Right hindlimb (tissue), 1 donor: ENCODE measurements at regions not wholly inside any gene's neighbourhood (a gene's known extent, or its start where the extent isn't known, plus 50 kb on each side); places are given as distances from the start of the nearest gene placed in this dataset.
"Not testable (repeated sequence)": the region's sequence is repeated elsewhere in the genome, so short reads cannot be mapped to it uniquely, and the experiment has no call there.

Experiments
- DNase-seq: peaks from one replicate; pipeline ENCODE4 v3.0.0-alpha.2; 2018

- no peak for DNase-seq
Measured at GRCh38 chr2:149781263-149781808, 193.8 kb upstream of the MMADHC start.

GRCh38 chr2:149773006-149773405 is 185.4 kb upstream of the MMADHC start:
- no peak for DNase-seq

GRCh38 chr2:149768320-149768799 is 180.8 kb upstream of the MMADHC start:
- no peak for DNase-seq

GRCh38 chr2:149767516-149767974 is 180.0 kb upstream of the MMADHC start:
- DNase-seq, result peak; percentile 20

GRCh38 chr2:149766339-149766738 is 178.8 kb upstream of the MMADHC start:
- no peak for DNase-seq

GRCh38 chr2:149765636-149766035 is 178.1 kb upstream of the MMADHC start:
- no peak for DNase-seq

GRCh38 chr2:149765003-149765402 is 177.4 kb upstream of the MMADHC start:
- DNase-seq, result no peak

- no peak for DNase-seq
Measured at GRCh38 chr2:149763358-149763757, 175.8 kb upstream of the MMADHC start.

GRCh38 chr2:149761611-149762010 is 174.0 kb upstream of the MMADHC start:
- no peak for DNase-seq

GRCh38 chr2:149759382-149759781 is 171.8 kb upstream of the MMADHC start:
- not testable (repeated sequence) for DNase-seq

GRCh38 chr2:149754722-149755121 is 167.1 kb upstream of the MMADHC start:
- not testable (repeated sequence) for DNase-seq

GRCh38 chr2:149747456-149747855 is 159.9 kb upstream of the MMADHC start:
- DNase-seq, result no peak

- no peak for DNase-seq
Measured at GRCh38 chr2:149745396-149746230, 158.0 kb upstream of the MMADHC start.

- DNase-seq, result no peak
Measured at GRCh38 chr2:149744865-149745264, 157.3 kb upstream of the MMADHC start.

- peak; percentile 30 for DNase-seq
Measured at GRCh38 chr2:149743842-149744448, 156.4 kb upstream of the MMADHC start.

GRCh38 chr2:149741646-149742045 is 154.1 kb upstream of the MMADHC start:
- DNase-seq, result no peak

GRCh38 chr2:149740490-149740889 is 152.9 kb upstream of the MMADHC start:
- DNase-seq, result no peak

- DNase-seq, result no peak
Measured at GRCh38 chr2:149739883-149740265, 152.3 kb upstream of the MMADHC start.

- no peak for DNase-seq
Measured at GRCh38 chr2:149739171-149739882, 151.8 kb upstream of the MMADHC start.

- DNase-seq, result no peak
Measured at GRCh38 chr2:149738767-149739166, 151.2 kb upstream of the MMADHC start.

GRCh38 chr2:149737896-149738295 is 150.3 kb upstream of the MMADHC start:
- DNase-seq, result no peak

GRCh38 chr2:149735237-149735958 is 147.8 kb upstream of the MMADHC start:
- DNase-seq, result no peak
